ENCODE measurements at regions not wholly inside any gene's neighbourhood (a gene's known extent, or its start where the extent isn't known, plus 50 kb on each side); places are given as distances from the start of the nearest gene placed in this dataset.

DNA sequence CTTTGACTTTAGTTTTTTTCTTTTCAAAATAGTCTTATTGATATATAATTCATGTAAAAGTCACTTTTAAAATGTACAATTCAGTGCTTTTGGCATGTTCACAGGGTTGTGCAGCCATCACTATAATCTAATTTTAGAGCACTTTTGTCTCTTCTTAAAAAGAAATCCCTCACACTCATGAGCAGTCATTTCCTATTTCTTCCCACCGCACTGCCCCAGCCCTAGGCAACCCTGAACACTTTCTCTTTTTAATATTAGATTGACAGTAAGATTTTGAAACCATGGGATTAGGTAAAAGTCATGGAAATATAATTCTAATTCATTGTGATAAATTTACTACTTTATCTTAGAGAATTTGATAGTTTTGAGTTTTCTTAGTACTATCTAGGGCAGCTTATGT, 309.4 kb downstream of the UTRN start:
- no peak overlapping the region for H3K4me3 ChIP-seq (ENCODE audit: low read depth, low read length)
- TF ChIP-seq, protein P1, sequence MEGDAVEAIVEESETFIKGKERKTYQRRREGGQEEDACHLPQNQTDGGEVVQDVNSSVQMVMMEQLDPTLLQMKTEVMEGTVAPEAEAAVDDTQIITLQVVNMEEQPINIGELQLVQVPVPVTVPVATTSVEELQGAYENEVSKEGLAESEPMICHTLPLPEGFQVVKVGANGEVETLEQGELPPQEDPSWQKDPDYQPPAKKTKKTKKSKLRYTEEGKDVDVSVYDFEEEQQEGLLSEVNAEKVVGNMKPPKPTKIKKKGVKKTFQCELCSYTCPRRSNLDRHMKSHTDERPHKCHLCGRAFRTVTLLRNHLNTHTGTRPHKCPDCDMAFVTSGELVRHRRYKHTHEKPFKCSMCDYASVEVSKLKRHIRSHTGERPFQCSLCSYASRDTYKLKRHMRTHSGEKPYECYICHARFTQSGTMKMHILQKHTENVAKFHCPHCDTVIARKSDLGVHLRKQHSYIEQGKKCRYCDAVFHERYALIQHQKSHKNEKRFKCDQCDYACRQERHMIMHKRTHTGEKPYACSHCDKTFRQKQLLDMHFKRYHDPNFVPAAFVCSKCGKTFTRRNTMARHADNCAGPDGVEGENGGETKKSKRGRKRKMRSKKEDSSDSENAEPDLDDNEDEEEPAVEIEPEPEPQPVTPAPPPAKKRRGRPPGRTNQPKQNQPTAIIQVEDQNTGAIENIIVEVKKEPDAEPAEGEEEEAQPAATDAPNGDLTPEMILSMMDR (IDR thresholded peaks at IDR 0.05; ENCODE audit: low read depth, low read length): no peak

DNA sequence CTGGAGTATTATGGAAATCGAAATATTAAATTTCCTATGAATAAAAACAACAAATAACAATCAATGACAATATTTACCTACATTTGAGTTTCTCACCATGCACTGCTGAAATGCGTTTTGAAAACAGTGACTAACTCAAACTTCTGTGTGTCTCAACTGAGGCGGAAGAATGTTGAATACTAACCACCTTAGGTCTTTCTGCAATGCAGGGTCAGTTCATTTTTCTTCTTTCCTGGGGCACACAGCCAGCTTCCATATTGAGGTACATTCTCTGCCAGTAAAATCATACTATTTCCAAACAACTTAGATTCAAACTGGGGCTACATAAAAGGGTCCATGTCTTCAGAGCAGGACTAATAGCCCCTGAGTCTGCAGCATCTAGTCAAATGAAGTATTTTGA, 310.1 kb downstream of the UTRN start:
- TF ChIP-seq, protein P1 (IDR thresholded peaks at IDR 0.05; ENCODE audit: low read depth, low read length): no peak
- H3K4me3 ChIP-seq (ENCODE audit: low read depth, low read length): no peak overlapping the region

DNA sequence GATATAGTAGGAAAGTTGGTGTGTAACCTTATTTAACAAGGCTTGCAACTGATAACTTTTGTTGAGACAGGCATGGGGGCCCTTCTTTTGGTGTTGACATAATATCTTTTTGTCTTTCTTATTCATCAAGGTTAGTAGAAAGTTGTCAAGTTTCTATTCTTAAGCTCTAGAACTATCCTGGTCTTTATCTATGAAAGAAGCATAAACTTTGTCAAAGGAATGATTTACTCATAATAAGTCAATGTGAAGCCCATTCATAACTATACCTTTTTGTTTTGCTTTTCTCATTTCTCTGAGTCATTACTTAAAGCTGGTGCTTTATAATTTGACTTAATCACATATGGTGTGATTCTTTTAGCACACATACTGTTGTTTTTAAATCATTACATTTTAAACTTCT, 312.4 kb downstream of the UTRN start:
- H3K4me3 ChIP-seq (ENCODE audit: low read depth, low read length): no peak overlapping the region
- TF ChIP-seq, protein P1 (IDR thresholded peaks at IDR 0.05; ENCODE audit: low read depth, low read length): no peak

DNA sequence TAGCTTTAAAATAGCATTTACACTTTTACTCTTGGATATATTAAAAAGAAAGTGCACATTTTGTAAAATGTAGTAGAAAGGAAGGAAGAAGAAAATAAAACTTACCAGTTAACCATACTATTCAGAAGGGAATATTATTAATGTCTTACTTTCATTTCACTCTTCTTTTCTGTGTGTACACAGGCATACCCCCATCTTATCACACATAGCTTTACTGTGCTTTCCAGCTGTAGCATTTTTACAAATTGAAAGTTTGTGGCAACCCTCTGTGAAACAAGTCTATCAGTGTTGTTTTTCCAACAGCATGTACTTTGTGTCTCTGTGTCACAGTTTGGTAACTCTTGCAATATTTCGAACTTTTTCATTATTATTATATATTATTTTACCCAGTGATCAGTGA, 314.5 kb downstream of the UTRN start:
- TF ChIP-seq, protein P1 (IDR thresholded peaks at IDR 0.05; ENCODE audit: low read depth, low read length): no peak
- no peak overlapping the region for H3K4me3 ChIP-seq (ENCODE audit: low read depth, low read length)

DNA sequence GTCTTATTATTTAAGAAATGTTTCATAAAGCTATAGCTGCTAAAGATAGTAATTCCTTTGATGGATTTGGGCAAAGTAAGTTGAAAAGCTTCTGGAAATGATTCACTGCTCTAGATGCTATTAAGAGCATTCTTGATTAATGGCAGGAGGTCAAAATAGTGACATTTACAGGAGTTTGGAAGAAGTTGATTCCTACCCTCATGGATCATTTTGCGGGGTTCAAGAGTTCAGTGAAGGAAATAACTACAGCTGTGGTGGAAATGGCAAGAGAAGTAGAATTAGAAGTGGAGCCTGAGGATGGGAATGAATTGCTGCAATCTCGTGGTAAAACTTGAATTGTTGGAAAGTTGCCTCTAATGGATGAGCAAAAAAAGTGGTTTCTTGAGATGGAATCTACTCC, 316.1 kb downstream of the UTRN start:
- no peak overlapping the region for H3K4me3 ChIP-seq (ENCODE audit: low read depth, low read length)
- TF ChIP-seq, protein P1 (IDR thresholded peaks at IDR 0.05; ENCODE audit: low read depth, low read length): no peak

DNA sequence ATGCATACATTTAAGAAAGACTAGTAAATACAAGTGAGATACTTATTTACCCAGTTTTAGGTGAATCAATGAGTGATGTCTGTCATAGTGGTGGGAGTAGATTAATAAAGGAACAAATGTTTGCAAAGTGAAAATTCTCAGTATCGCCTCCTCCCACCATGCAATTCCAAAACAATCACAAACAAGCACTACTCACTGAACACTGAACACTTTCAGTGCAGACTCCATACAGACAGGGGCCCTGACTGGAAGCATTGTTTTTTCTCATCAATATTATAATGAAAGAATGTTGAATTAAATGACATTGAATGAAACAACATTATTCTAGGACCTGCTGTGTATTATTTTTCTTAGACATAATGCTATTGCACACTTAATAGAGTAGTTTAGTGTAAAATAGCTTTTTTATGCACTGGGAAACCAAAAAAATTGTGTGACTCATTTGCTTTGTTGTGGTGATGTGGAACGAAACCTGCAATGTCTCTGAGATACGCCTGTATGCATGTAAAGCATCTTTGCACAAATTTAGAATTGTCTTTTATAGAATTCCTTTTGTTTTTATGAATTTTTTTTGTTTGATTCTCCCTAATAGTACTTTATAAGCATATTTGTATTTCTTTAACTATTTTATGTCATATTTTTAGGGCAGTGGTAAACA, 317.5 kb downstream of the UTRN start:
- H3K4me3 ChIP-seq (ENCODE audit: low read depth, low read length): no peak overlapping the region
- TF ChIP-seq, protein P1 (IDR thresholded peaks at IDR 0.05; ENCODE audit: low read depth, low read length): no peak

DNA sequence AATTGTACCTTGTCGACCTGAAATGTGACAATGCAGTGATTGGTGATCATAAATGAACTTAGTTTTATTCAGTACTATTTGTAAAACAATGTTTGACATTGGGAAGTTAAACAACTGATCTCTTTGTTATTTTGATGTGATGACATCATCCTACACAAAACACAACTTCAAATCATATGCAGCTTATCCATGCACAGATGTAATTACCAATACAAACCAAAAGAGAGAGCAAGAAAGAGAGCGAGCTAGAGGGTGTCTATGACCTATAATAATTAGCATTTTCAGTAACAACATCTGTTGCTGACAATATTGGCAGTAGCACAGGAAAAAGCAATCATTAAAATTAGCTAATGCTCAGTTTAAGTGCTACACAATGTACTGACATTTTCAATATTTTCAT, 320.9 kb downstream of the UTRN start:
- TF ChIP-seq, protein P1 (IDR thresholded peaks at IDR 0.05; ENCODE audit: low read depth, low read length): no peak
- H3K4me3 ChIP-seq (ENCODE audit: low read depth, low read length): no peak overlapping the region

All from WI38 (cell line).